ENCODE measurements at regions not wholly inside any gene's neighbourhood (a gene's known extent, or its start where the extent isn't known, plus 50 kb on each side); places are given as distances from the start of the nearest gene placed in this dataset.

DNA sequence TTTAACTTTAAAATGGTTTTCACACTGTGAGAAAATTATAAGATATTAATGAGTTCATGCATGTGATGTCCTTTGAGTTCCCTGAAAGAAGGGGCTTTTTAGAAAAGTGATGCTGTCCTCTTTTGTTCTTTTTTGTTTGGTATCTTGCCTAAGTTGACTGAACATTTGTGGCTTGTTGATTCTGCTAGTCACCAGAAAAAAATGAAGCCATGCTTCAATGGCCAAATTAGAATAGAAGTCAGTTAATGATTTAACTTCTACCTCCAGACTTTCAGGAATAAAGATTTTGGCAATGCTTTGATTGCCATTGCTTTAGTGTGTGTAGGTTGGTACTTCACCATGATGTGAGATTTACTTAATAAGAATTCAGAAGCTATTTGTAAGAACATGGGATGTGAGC, 260.6 kb upstream of the NECTIN3 start:
- no peak for TF ChIP-seq YY1 (IDR thresholded peaks at IDR 0.05; ENCODE audit: insufficient read depth, insufficient read length)
- no peak for TF ChIP-seq ZNF274 (IDR thresholded peaks at IDR 0.05; ENCODE audit: low read depth, low read length)
- TF ChIP-seq SUZ12 (IDR thresholded peaks at IDR 0.05; ENCODE audit: extremely low read depth, insufficient read depth, insufficient read length), result no peak

Data from NT2/D1 (cell line).